ENCODE measurements at regions not wholly inside any gene's neighbourhood (a gene's known extent, or its start where the extent isn't known, plus 50 kb on each side); places are given as distances from the start of the nearest gene placed in this dataset.

DNA sequence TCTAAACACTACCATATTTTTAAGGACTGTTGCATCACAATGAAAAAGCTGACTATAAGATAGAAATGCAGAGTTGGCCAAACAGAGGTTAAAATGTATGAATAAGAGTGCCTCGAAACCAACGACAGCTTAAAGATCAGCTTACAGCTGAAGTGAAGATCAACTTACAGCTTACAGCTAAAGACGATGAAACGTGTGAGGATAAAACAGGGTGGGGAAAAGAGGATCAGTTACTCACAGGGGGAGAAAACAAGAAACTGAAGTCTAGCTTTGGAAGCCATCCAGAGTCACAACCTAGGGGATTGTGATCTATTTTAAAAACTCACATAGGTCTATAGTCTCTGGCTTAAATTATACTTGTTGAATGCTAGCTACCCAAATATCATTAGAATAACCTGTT is 220.0 kb downstream of the SNCAIP start:
- Histone ChIP-seq H3K36me3 (ENCODE audit: control insufficient read depth in 2 of 2, extremely low read depth in 1 of 2, insufficient read depth in 1 of 2, low read length in 1 of 2) (no peaks in the 10 kb centered on the region), H3K9me3 (no peaks in the 10 kb centered on the region), H3K27ac (ENCODE audit: low read length) (no peak overlapping the region), H3K27me3 (replicated peaks in 1 of 2; ENCODE audit: control insufficient read depth in 2 of 2, extremely low read depth in 1 of 2, insufficient read depth in 2 of 2, low read length in 1 of 2) (peaks cover 0 to 2% of the 10 kb centered on the region in 2 experiments), H3K4me3 (ENCODE audit: control insufficient read depth in 1 of 2, extremely low read depth in 1 of 2, low read length in 1 of 2) (no peak overlapping the region), H3K4me1 (ENCODE audit: control insufficient read depth in 1 of 2, extremely low read depth in 1 of 2, insufficient read depth in 2 of 2, low read length in 2 of 2) (no peaks in the 10 kb centered on the region)
- Mint-ChIP-seq H3K27ac (no peak overlapping the region), H3K9me3 (peaks cover 2 to 4% (median 3%) of the 10 kb centered on the region in 3 donors), H3K27me3 (peaks cover 0 to 3% of the 10 kb centered on the region in 2 donors), H3K36me3 (no peaks in the 10 kb centered on the region), H3K4me1 (no peaks in the 10 kb centered on the region), H3K4me3 (no peak overlapping the region)
- ChIA-PET POLR2A (no interaction called here), CTCF (no interaction called here)
- DNase-seq (no peak), ATAC-seq (replicated peaks in 1 of 4) (no peak)
- 90% methylated on average over 2 of the region's 4 CpGs for WGBS (ENCODE audit: insufficient coverage)

DNA sequence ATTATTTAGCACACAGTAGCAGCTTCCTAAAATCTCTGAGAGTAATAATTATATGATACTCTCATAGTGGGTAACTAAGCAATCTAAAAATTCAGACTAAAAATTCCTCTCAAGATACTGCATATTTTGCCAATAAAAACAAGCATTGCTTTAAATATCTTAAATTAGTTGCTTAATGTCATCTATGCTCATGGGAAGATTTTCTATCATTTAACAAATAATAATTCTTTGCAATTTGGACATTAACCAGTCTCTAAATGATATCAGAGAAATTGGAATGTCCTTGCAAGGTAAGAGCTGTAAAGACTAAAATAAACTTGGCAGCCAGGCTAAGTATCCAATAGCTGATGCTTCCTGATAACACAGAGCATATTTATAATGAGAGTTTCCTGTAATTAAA is 221.8 kb downstream of the SNCAIP start:
- ChIA-PET CTCF (no interaction called here), POLR2A (no interaction called here)
- H3K4me1 ChIP-seq (ENCODE audit: control insufficient read depth in 1 of 2, extremely low read depth in 1 of 2, insufficient read depth in 2 of 2, low read length in 2 of 2) = no peaks in the 10 kb centered on the region
- Mint-ChIP-seq H3K9me3 (peaks cover 2 to 4% (median 3%) of the 10 kb centered on the region in 3 donors), H3K27ac (no peak overlapping the region), H3K4me1 (no peaks in the 10 kb centered on the region), H3K4me3 (no peak overlapping the region), H3K36me3 (no peaks in the 10 kb centered on the region), H3K27me3 (peaks cover 0 to 2% of the 10 kb centered on the region in 2 donors)
- ATAC-seq (replicated peaks in 1 of 4) = no peak
- H3K27me3 ChIP-seq (replicated peaks in 1 of 2; ENCODE audit: control insufficient read depth in 2 of 2, extremely low read depth in 1 of 2, insufficient read depth in 2 of 2, low read length in 1 of 2) = no peaks in the 10 kb centered on the region
- H3K4me3 ChIP-seq (ENCODE audit: control insufficient read depth in 1 of 2, extremely low read depth in 1 of 2, low read length in 1 of 2) = no peak overlapping the region
- no peak overlapping the region for H3K27ac ChIP-seq (ENCODE audit: low read length)
- DNase-seq = no peak
- H3K9me3 ChIP-seq = no peaks in the 10 kb centered on the region
- no peaks in the 10 kb centered on the region for H3K36me3 ChIP-seq (ENCODE audit: control insufficient read depth in 2 of 2, extremely low read depth in 1 of 2, insufficient read depth in 1 of 2, low read length in 1 of 2)

DNA sequence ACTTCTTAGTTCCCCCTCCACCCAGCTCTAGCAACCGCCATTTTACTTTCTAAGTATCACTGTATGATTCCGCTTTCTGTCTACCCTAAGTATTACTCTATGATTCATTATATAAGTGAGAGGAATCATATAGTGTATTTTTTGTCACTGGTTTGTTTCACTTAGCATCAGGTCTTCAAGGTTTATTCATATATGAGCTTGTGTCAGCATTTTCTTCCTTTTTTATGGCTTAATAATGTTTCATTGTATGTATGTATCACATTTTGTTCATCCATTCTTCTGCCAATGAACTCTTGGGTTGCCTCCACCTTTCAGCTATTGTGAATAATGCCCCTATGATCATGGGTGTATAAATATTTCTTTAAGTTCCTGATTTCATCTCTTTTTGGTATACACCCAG is 222.8 kb downstream of the SNCAIP start:
- H3K9me3 Mint-ChIP-seq = peaks cover 3 to 4% (median 4%) of the 10 kb centered on the region in 3 donors
- Histone ChIP-seq H3K4me3 (ENCODE audit: control insufficient read depth in 1 of 2, extremely low read depth in 1 of 2, low read length in 1 of 2) (no peak overlapping the region), H3K27ac (ENCODE audit: low read length) (no peak overlapping the region), H3K27me3 (replicated peaks in 1 of 2; ENCODE audit: control insufficient read depth in 2 of 2, extremely low read depth in 1 of 2, insufficient read depth in 2 of 2, low read length in 1 of 2) (no peaks in the 10 kb centered on the region), H3K4me1 (ENCODE audit: control insufficient read depth in 1 of 2, extremely low read depth in 1 of 2, insufficient read depth in 2 of 2, low read length in 2 of 2) (no peaks in the 10 kb centered on the region), H3K9me3 (no peaks in the 10 kb centered on the region), H3K36me3 (ENCODE audit: control insufficient read depth in 2 of 2, extremely low read depth in 1 of 2, insufficient read depth in 1 of 2, low read length in 1 of 2) (no peaks in the 10 kb centered on the region)
- H3K27ac Mint-ChIP-seq = no peak overlapping the region
- ATAC-seq (replicated peaks in 1 of 4) (no peak), DNase-seq (no peak)
- no peaks in the 10 kb centered on the region for H3K36me3 Mint-ChIP-seq
- peaks cover 0 to 5% of the 10 kb centered on the region in 2 donors for H3K27me3 Mint-ChIP-seq
- CTCF ChIA-PET = no interaction called here
- POLR2A ChIA-PET = no interaction called here
- H3K4me1 Mint-ChIP-seq = no peaks in the 10 kb centered on the region
- no peak overlapping the region for H3K4me3 Mint-ChIP-seq
- no CpG with 5 or more reads among the region's 2 CpGs for WGBS (ENCODE audit: insufficient coverage)

DNA sequence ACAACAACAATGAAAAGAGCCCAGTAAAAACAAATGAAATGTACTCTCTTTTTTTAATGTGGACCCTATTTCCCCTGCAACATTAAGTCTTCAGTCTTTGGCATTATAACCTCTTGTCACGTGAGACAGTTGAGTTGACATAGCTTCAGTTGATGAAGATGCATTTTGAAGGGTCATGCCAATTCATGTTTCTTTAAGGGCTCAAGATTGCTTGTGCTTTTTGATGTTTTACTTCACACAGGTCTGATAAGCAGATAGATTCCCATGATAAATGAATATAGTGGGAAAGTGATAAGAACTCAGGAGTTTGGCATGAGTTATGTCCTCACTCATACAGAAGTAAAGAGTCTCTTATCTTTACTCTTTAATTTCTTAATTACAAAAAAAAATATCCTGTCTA is 229.4 kb downstream of the SNCAIP start:
- Histone ChIP-seq H3K4me1 (ENCODE audit: control insufficient read depth in 1 of 2, extremely low read depth in 1 of 2, insufficient read depth in 2 of 2, low read length in 2 of 2) (no peaks in the 10 kb centered on the region), H3K4me3 (ENCODE audit: control insufficient read depth in 1 of 2, extremely low read depth in 1 of 2, low read length in 1 of 2) (no peak overlapping the region), H3K27me3 (replicated peaks in 1 of 2; ENCODE audit: control insufficient read depth in 2 of 2, extremely low read depth in 1 of 2, insufficient read depth in 2 of 2, low read length in 1 of 2) (no peaks in the 10 kb centered on the region), H3K36me3 (ENCODE audit: control insufficient read depth in 2 of 2, extremely low read depth in 1 of 2, insufficient read depth in 1 of 2, low read length in 1 of 2) (no peaks in the 10 kb centered on the region), H3K9me3 (no peaks in the 10 kb centered on the region), H3K27ac (ENCODE audit: low read length) (no peak overlapping the region)
- H3K9me3 Mint-ChIP-seq = peaks cover 0 to 3% (median 2%) of the 10 kb centered on the region in 3 donors
- H3K27ac Mint-ChIP-seq = no peak overlapping the region
- DNase-seq (no peak), ATAC-seq (replicated peaks in 1 of 4) (no peak)
- CTCF ChIA-PET = no interaction called here
- H3K4me3 Mint-ChIP-seq = no peak overlapping the region
- H3K4me1 Mint-ChIP-seq = no peaks in the 10 kb centered on the region
- H3K27me3 Mint-ChIP-seq = peaks cover 11 to 18% of the 10 kb centered on the region in 2 donors
- H3K36me3 Mint-ChIP-seq = no peaks in the 10 kb centered on the region
- no CpG with 5 or more reads among the region's 1 CpG for WGBS (ENCODE audit: insufficient coverage)
- POLR2A ChIA-PET = no interaction called here

DNA sequence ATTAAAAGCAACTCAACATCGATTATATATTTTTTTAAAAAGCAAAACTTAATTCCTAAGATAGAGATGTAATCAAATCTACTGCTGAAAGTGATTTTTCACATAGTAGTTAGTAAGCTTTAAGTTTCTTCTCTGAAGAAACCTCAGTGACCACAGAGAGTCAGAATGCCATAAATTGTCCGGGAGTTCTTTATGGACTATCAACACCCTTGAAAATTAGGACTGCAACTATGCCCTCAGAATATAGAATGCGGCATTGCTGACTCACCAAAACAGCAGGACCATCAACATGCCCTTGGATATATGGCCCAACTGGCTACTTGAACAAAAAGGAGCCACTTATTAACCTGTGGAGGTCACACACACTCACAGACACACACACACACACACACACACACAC is 228.9 kb upstream of the SNX2 start:
- Histone ChIP-seq H3K27me3 (replicated peaks in 1 of 2; ENCODE audit: control insufficient read depth in 2 of 2, extremely low read depth in 1 of 2, insufficient read depth in 2 of 2, low read length in 1 of 2) (no peaks in the 10 kb centered on the region), H3K9me3 (no peaks in the 10 kb centered on the region), H3K27ac (ENCODE audit: low read length) (no peak overlapping the region), H3K4me1 (ENCODE audit: control insufficient read depth in 1 of 2, extremely low read depth in 1 of 2, insufficient read depth in 2 of 2, low read length in 2 of 2) (no peaks in the 10 kb centered on the region), H3K4me3 (ENCODE audit: control insufficient read depth in 1 of 2, extremely low read depth in 1 of 2, low read length in 1 of 2) (no peak overlapping the region), H3K36me3 (ENCODE audit: control insufficient read depth in 2 of 2, extremely low read depth in 1 of 2, insufficient read depth in 1 of 2, low read length in 1 of 2) (no peaks in the 10 kb centered on the region)
- POLR2A ChIA-PET = no interaction called here
- Mint-ChIP-seq H3K4me3 (no peak overlapping the region), H3K27ac (no peak overlapping the region), H3K36me3 (no peaks in the 10 kb centered on the region), H3K27me3 (peaks cover 1 to 13% of the 10 kb centered on the region in 2 donors), H3K9me3 (peaks cover 0 to 7% (median 6%) of the 10 kb centered on the region in 3 donors), H3K4me1 (no peaks in the 10 kb centered on the region)
- DNase-seq = no peak
- 100% methylated on average over 1 of the region's 3 CpGs for WGBS (ENCODE audit: insufficient coverage)
- no peak for ATAC-seq (replicated peaks in 1 of 4)
- CTCF ChIA-PET = no interaction called here

DNA sequence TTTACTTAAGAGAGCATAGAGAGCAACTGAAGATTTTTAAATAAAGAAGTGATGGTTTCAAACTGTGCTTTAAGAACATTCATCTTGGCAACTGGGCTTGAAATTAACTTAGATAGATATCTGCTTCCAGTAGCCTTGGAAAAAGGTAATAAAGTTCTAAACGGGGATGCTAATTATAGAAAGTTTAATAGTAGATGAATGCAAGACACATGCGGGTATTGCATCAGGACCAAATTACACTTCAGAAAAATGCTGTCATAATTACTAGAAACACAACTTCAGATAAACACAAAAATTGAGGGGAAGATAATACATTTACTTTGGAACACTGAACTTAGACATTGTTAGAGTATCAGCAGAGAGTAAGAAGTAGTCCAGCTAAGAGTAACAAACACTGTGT is 227.7 kb upstream of the SNX2 start:
- DNase-seq (no peak), ATAC-seq (replicated peaks in 1 of 4) (no peak)
- H3K27me3 Mint-ChIP-seq = peaks cover 1 to 10% of the 10 kb centered on the region in 2 donors
- H3K9me3 Mint-ChIP-seq = peaks cover 0 to 7% (median 5%) of the 10 kb centered on the region in 3 donors
- no peaks in the 10 kb centered on the region for H3K36me3 ChIP-seq (ENCODE audit: control insufficient read depth in 2 of 2, extremely low read depth in 1 of 2, insufficient read depth in 1 of 2, low read length in 1 of 2)
- H3K27ac Mint-ChIP-seq = no peak overlapping the region
- H3K4me3 Mint-ChIP-seq = no peak overlapping the region
- H3K9me3 ChIP-seq = no peaks in the 10 kb centered on the region
- WGBS (ENCODE audit: insufficient coverage) = no CpG with 5 or more reads among the region's 2 CpGs
- H3K27me3 ChIP-seq (replicated peaks in 1 of 2; ENCODE audit: control insufficient read depth in 2 of 2, extremely low read depth in 1 of 2, insufficient read depth in 2 of 2, low read length in 1 of 2) = no peaks in the 10 kb centered on the region
- H3K27ac ChIP-seq (ENCODE audit: low read length) = no peak overlapping the region
- H3K4me1 ChIP-seq (ENCODE audit: control insufficient read depth in 1 of 2, extremely low read depth in 1 of 2, insufficient read depth in 2 of 2, low read length in 2 of 2) = no peaks in the 10 kb centered on the region
- ChIA-PET CTCF (no interaction called here), POLR2A (interaction anchor here in 1 of 2 donors (0.8 kb wide), 1 partner anchor 59 kb away, joined by 3 read pairs; no protein-coding TSS in a partner anchor)
- no peak overlapping the region for H3K4me3 ChIP-seq (ENCODE audit: control insufficient read depth in 1 of 2, extremely low read depth in 1 of 2, low read length in 1 of 2)
- no peaks in the 10 kb centered on the region for H3K4me1 Mint-ChIP-seq
- no peaks in the 10 kb centered on the region for H3K36me3 Mint-ChIP-seq

DNA sequence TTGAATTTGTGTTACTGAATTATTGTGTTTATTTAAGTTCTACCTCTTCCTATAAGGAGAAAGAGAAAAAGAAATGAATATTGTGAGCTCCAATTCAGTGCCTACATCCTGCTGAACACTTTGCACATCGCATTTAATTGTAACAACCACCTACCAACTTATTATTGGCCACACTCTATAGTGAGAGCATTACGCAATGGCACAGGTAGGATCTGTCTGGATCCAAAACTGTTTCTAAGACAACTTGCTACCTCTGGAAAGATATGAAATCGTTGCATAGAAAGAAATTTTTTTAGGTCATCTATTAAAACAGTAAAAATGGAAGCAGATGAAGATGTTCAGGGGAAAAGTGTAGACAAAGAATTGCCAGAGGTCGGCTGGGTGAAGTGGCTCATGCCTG is 227.2 kb upstream of the SNX2 start:
- H3K4me1 ChIP-seq (ENCODE audit: control insufficient read depth in 1 of 2, extremely low read depth in 1 of 2, insufficient read depth in 2 of 2, low read length in 2 of 2) = no peaks in the 10 kb centered on the region
- Mint-ChIP-seq H3K4me1 (no peaks in the 10 kb centered on the region), H3K27me3 (peaks cover 1 to 7% of the 10 kb centered on the region in 2 donors), H3K36me3 (no peaks in the 10 kb centered on the region), H3K4me3 (no peak overlapping the region), H3K9me3 (peaks cover 0 to 7% (median 3%) of the 10 kb centered on the region in 3 donors), H3K27ac (no peak overlapping the region)
- ChIA-PET CTCF (no interaction called here), POLR2A (no interaction called here)
- H3K27ac ChIP-seq (ENCODE audit: low read length) = no peak overlapping the region
- WGBS (ENCODE audit: insufficient coverage) = 50% methylated on average over 1 of the region's 4 CpGs
- H3K27me3 ChIP-seq (replicated peaks in 1 of 2; ENCODE audit: control insufficient read depth in 2 of 2, extremely low read depth in 1 of 2, insufficient read depth in 2 of 2, low read length in 1 of 2) = no peaks in the 10 kb centered on the region
- no peak for DNase-seq
- no peaks in the 10 kb centered on the region for H3K9me3 ChIP-seq
- H3K36me3 ChIP-seq (ENCODE audit: control insufficient read depth in 2 of 2, extremely low read depth in 1 of 2, insufficient read depth in 1 of 2, low read length in 1 of 2) = no peaks in the 10 kb centered on the region
- no peak for ATAC-seq (replicated peaks in 1 of 4)
- H3K4me3 ChIP-seq (ENCODE audit: control insufficient read depth in 1 of 2, extremely low read depth in 1 of 2, low read length in 1 of 2) = no peak overlapping the region
